ENCODE measurements at regions not wholly inside any gene's neighbourhood (a gene's known extent, or its start where the extent isn't known, plus 50 kb on each side); places are given as distances from the start of the nearest gene placed in this dataset.

- DNase-seq (ENCODE audit: low spot score in 2 of 2) = no peak
- no peak for TF ChIP-seq POLR2A (IDR thresholded peaks at IDR 0.05)
- no peak for TF ChIP-seq CTCF (IDR thresholded peaks at IDR 0.05)
- intact Hi-C loops (cut with DNase I; ENCODE audit: low total_unique reads) = no loop called here
- WGBS, 2 donors = 96 to 100% methylated on average over 1 of the region's 1 CpG
- no peak overlapping the region for H3K4me3 ChIP-seq (ENCODE audit: low read depth, poor library complexity, severe bottlenecking)
Observed at GRCh38 chr3:89612027-89612426, 504.6 kb downstream of the EPHA3 start.

GRCh38 chr3:89613241-89613640 lies 505.8 kb downstream of the EPHA3 start:
- intact Hi-C loops (cut with DNase I; ENCODE audit: low total_unique reads) = no loop called here
- DNase-seq (ENCODE audit: low spot score in 2 of 2) = no peak
- 48 to 50% methylated on average over 1 of the region's 1 CpG for WGBS, 2 donors
- TF ChIP-seq CTCF (IDR thresholded peaks at IDR 0.05) (no peak), POLR2A (IDR thresholded peaks at IDR 0.05) (no peak)
- no peak overlapping the region for H3K4me3 ChIP-seq (ENCODE audit: low read depth, poor library complexity, severe bottlenecking)

- DNase-seq (ENCODE audit: low spot score in 2 of 2) = no peak
Observed at GRCh38 chr3:89617706-89618105, 510.3 kb downstream of the EPHA3 start.

GRCh38 chr3:89619263-89619662 lies 511.8 kb downstream of the EPHA3 start:
- intact Hi-C loops (cut with DNase I; ENCODE audit: low total_unique reads) = no loop called here
- WGBS, 2 donors = 85 to 93% methylated on average over 1 of the region's 1 CpG
- TF ChIP-seq POLR2A (IDR thresholded peaks at IDR 0.05) (no peak), CTCF (IDR thresholded peaks at IDR 0.05) (no peak)
- H3K4me3 ChIP-seq (ENCODE audit: low read depth, poor library complexity, severe bottlenecking) = no peak overlapping the region
- no peak for DNase-seq (ENCODE audit: low spot score in 2 of 2)

More at GRCh38 chr3:89617706-89618105, 510.3 kb downstream of the EPHA3 start:
- 30 to 33% methylated on average over 1 of the region's 1 CpG for WGBS, 2 donors
- H3K4me3 ChIP-seq (ENCODE audit: low read depth, poor library complexity, severe bottlenecking) = no peak overlapping the region
- intact Hi-C loops (cut with DNase I; ENCODE audit: low total_unique reads) = no loop called here
- TF ChIP-seq POLR2A (IDR thresholded peaks at IDR 0.05) (no peak), CTCF (IDR thresholded peaks at IDR 0.05) (no peak)

- DNase-seq (ENCODE audit: low spot score in 2 of 2) = no peak
- intact Hi-C loops (cut with DNase I; ENCODE audit: low total_unique reads) = no loop called here
- H3K4me3 ChIP-seq (ENCODE audit: low read depth, poor library complexity, severe bottlenecking) = no peak overlapping the region
- WGBS, 2 donors = 59 to 77% methylated on average over 4 of the region's 4 CpGs
- no peak for TF ChIP-seq POLR2A (IDR thresholded peaks at IDR 0.05)
- TF ChIP-seq CTCF (IDR thresholded peaks at IDR 0.05) = no peak
Observed at GRCh38 chr3:89622063-89622700, 514.8 kb downstream of the EPHA3 start.

- H3K4me3 ChIP-seq (ENCODE audit: low read depth, poor library complexity, severe bottlenecking) = no peak overlapping the region
- DNase-seq (ENCODE audit: low spot score in 2 of 2) = no peak
- 87 to 88% methylated on average over 4 of the region's 4 CpGs for WGBS, 2 donors
- TF ChIP-seq CTCF (IDR thresholded peaks at IDR 0.05) (no peak), POLR2A (IDR thresholded peaks at IDR 0.05) (no peak)
- intact Hi-C loops (cut with DNase I; ENCODE audit: low total_unique reads) = no loop called here
Observed at GRCh38 chr3:89624494-89624893, 517.1 kb downstream of the EPHA3 start.
